ENCODE measurements at regions not wholly inside any gene's neighbourhood (a gene's known extent, or its start where the extent isn't known, plus 50 kb on each side); places are given as distances from the start of the nearest gene placed in this dataset.

GRCh38 chr1:81158592-81158991 lies 642.1 kb upstream of the ADGRL2 start:
- Histone ChIP-seq H3K36me3 (ENCODE audit: insufficient read depth, low read length) (no peaks in the 10 kb centered on the region), H3K9me3 (ENCODE audit: low read length) (no peaks in the 10 kb centered on the region), H3K27ac (ENCODE audit: low read depth, low read length, poor library complexity, severe bottlenecking) (no peak overlapping the region), H3K4me3 (ENCODE audit: low read depth, low read length, poor library complexity, severe bottlenecking) (no peak overlapping the region), H3K79me2 (ENCODE audit: insufficient read depth, low read depth, low read length) (no peaks in the 10 kb centered on the region), H2AFZ (ENCODE audit: low read length) (no peak overlapping the region), H3K4me1 (ENCODE audit: insufficient read depth, low read length, poor library complexity, severe bottlenecking) (no peaks in the 10 kb centered on the region), H4K20me1 (ENCODE audit: insufficient read depth, low read length) (no peaks in the 10 kb centered on the region), H3K4me2 (ENCODE audit: low read length) (no peak overlapping the region), H3K9me2 (ENCODE audit: insufficient read depth, low read length) (no peaks in the 10 kb centered on the region)
- ChIA-PET CTCF (ENCODE audit: unreplicated experiment) (no interaction called here), POLR2A (no interaction called here)
- TF ChIP-seq CTCF (conservative IDR thresholded peaks at IDR 0.05; ENCODE audit: low read length) (no peak), EZH2phosphoT487 (IDR thresholded peaks at IDR 0.05; ENCODE audit: borderline replicate concordance, low read depth, low read length) (no peak)
- intact Hi-C loops (cut with micrococcal nuclease; ENCODE audit: unreplicated experiment): no loop called here
- no peak for DNase-seq (ENCODE audit: low spot score)
- no TSS peak for BruUV-seq (replicated peaks)

GRCh38 chr1:81157686-81158085 lies 643.0 kb upstream of the ADGRL2 start:
- no peaks in the 10 kb centered on the region for H3K36me3 ChIP-seq (ENCODE audit: insufficient read depth, low read length)
- intact Hi-C loops (cut with micrococcal nuclease; ENCODE audit: unreplicated experiment): no loop called here
- TF ChIP-seq EZH2phosphoT487 (IDR thresholded peaks at IDR 0.05; ENCODE audit: borderline replicate concordance, low read depth, low read length): no peak
- H3K4me2 ChIP-seq (ENCODE audit: low read length): no peak overlapping the region
- no peaks in the 10 kb centered on the region for H3K9me3 ChIP-seq (ENCODE audit: low read length)
- H2AFZ ChIP-seq (ENCODE audit: low read length): no peak overlapping the region
- DNase-seq (ENCODE audit: low spot score): no peak
- H3K9me2 ChIP-seq (ENCODE audit: insufficient read depth, low read length): no peaks in the 10 kb centered on the region
- H3K4me3 ChIP-seq (ENCODE audit: low read depth, low read length, poor library complexity, severe bottlenecking): no peak overlapping the region
- ChIA-PET CTCF (ENCODE audit: unreplicated experiment) (no interaction called here), POLR2A (no interaction called here)
- no peaks in the 10 kb centered on the region for H4K20me1 ChIP-seq (ENCODE audit: insufficient read depth, low read length)
- H3K27ac ChIP-seq (ENCODE audit: low read depth, low read length, poor library complexity, severe bottlenecking): no peak overlapping the region
- H3K79me2 ChIP-seq (ENCODE audit: insufficient read depth, low read depth, low read length): no peaks in the 10 kb centered on the region
- H3K4me1 ChIP-seq (ENCODE audit: insufficient read depth, low read length, poor library complexity, severe bottlenecking): no peaks in the 10 kb centered on the region
- BruUV-seq (replicated peaks): no TSS peak

- H4K20me1 ChIP-seq (ENCODE audit: insufficient read depth, low read length): no peaks in the 10 kb centered on the region
- intact Hi-C loops (cut with micrococcal nuclease; ENCODE audit: unreplicated experiment): no loop called here
- ChIA-PET CTCF (ENCODE audit: unreplicated experiment) (no interaction called here), POLR2A (no interaction called here)
- H3K4me1 ChIP-seq (ENCODE audit: insufficient read depth, low read length, poor library complexity, severe bottlenecking): no peaks in the 10 kb centered on the region
- H3K9me2 ChIP-seq (ENCODE audit: insufficient read depth, low read length): no peaks in the 10 kb centered on the region
- no peaks in the 10 kb centered on the region for H3K36me3 ChIP-seq (ENCODE audit: insufficient read depth, low read length)
- TF ChIP-seq EZH2phosphoT487 (IDR thresholded peaks at IDR 0.05; ENCODE audit: borderline replicate concordance, low read depth, low read length): no peak
- TF ChIP-seq CTCF (conservative IDR thresholded peaks at IDR 0.05; ENCODE audit: low read length): no peak
- H3K4me3 ChIP-seq (ENCODE audit: low read depth, low read length, poor library complexity, severe bottlenecking): no peak overlapping the region
- H3K4me2 ChIP-seq (ENCODE audit: low read length): no peak overlapping the region
- no peaks in the 10 kb centered on the region for H3K79me2 ChIP-seq (ENCODE audit: insufficient read depth, low read depth, low read length)
- no peak overlapping the region for H2AFZ ChIP-seq (ENCODE audit: low read length)
- no peaks in the 10 kb centered on the region for H3K9me3 ChIP-seq (ENCODE audit: low read length)
- no peak for DNase-seq (ENCODE audit: low spot score)
- H3K27ac ChIP-seq (ENCODE audit: low read depth, low read length, poor library complexity, severe bottlenecking): no peak overlapping the region
- BruUV-seq (replicated peaks): no TSS peak
Measured at GRCh38 chr1:81156887-81157286, 643.8 kb upstream of the ADGRL2 start.
